Transverse colon (tissue), 4 donors: ENCODE measurements at regions not wholly inside any gene's neighbourhood (a gene's known extent, or its start where the extent isn't known, plus 50 kb on each side); places are given as distances from the start of the nearest gene placed in this dataset.
A peak's percentile ranks its signal among the peaks of the same experiment; 100 is the strongest.

Experiments used
- DNase-seq: peaks from one replicate; pipeline ENCODE4 v3.0.0-alpha.2; 2019
- H3K27ac ChIP-seq, 4 donors: fragments of 200-600 bp; sonication (generic); 2 replicates each; pipeline ENCODE4 v1.5.1; 2016 to 2018; ENCODE audit warnings: inconsistent platforms in 4 of 4
- H3K27me3 ChIP-seq: fragments of 200-600 bp; sonication (generic); 2 replicates; pipeline ENCODE4 v1.5.1; 2017; ENCODE audit warnings: inconsistent platforms
- H3K36me3 ChIP-seq, 4 donors: fragments of 200-600 bp; sonication (generic); 2 replicates each; pipeline ENCODE4 v1.5.1; 2017 to 2019; ENCODE audit warnings: inconsistent platforms in 4 of 4
- H3K4me1 ChIP-seq, 4 donors: fragments of 200-600 bp; sonication (generic); 2 replicates each; pipeline ENCODE4 v1.5.1; 2017 to 2020; ENCODE audit warnings: inconsistent platforms in 4 of 4
- H3K4me3 ChIP-seq, 4 donors: fragments of 200-600 bp; sonication (generic); 1 replicate in 1 of 4; 2 replicates in 3 of 4; pipeline versions ENCODE4 v1.5.1 to v1.6.1; 2017 to 2019; ENCODE audit warnings: inconsistent platforms in 4 of 4
- H3K9me3 ChIP-seq, 2 donors: fragments of 200-600 bp; sonication (generic); 2 replicates each; pipeline ENCODE4 v1.5.1; 2017 to 2019; ENCODE audit warnings: inconsistent platforms in 2 of 2
- EP300 ChIP-seq: sonication (generic); formaldehyde crosslinking; IDR thresholded peaks from one replicate; pipeline ENCODE4 v1.6.1; 2017; ENCODE audit warnings: antibody characterized with exemption, low read depth
- POLR2A ChIP-seq: fragments of 450-650 bp; IDR thresholded peaks from one replicate; pipeline ENCODE4 v1.6.1; 2016; ENCODE audit warnings: antibody characterized with exemption, mild to moderate bottlenecking, moderate library complexity
- POLR2AphosphoS5 ChIP-seq, 3 donors: sonication (generic); formaldehyde crosslinking; IDR thresholded peaks; one replicate each; pipeline ENCODE4 v1.6.1; 2016; ENCODE audit warnings: antibody characterized with exemption in 3 of 3
- WGBS, 2 donors: methylation state at CpG; one replicate each; pipeline ENCODE4 v1.1.5; 2018; ENCODE audit warnings: low coverage in 1 of 2; 5-methylcytosine and 5-hydroxymethylcytosine counted together
- in situ Hi-C, 4 donors: fragments of 200-750 bp; cut with MboI; loops; one replicate each; pipeline versions ENCODE4 v1.15.0 to v1.15.1; 2017; ENCODE audit warnings: low sequenced_read_pairs in 3 of 4, low pct_ligation_motif_present in 1 of 4, low pct_unique_long_range_greater_than_20kb in 1 of 4
- intact Hi-C: fragments of 100-400 bp; cut with DNase I; formaldehyde crosslinking; loops from one replicate; pipeline ENCODE4 v1.15.1; 2023; ENCODE audit warnings: low total_unique reads
- TF ChIP-seq, protein P1 (sequence below), 5 experiments: fragments of 200-600 bp in 3 of 5; fragments of 450-650 bp in 2 of 5; sonication (generic) in 3 of 5; IDR thresholded peaks; 1 replicate in 2 of 5; 2 replicates in 3 of 5; pipeline ENCODE4 v1.5.1; 2016 to 2017; ENCODE audit warnings: antibody characterized with exemption in 5 of 5, inconsistent platforms in 3 of 5, mild to moderate bottlenecking in 2 of 5, moderate library complexity in 1 of 5

DNA sequence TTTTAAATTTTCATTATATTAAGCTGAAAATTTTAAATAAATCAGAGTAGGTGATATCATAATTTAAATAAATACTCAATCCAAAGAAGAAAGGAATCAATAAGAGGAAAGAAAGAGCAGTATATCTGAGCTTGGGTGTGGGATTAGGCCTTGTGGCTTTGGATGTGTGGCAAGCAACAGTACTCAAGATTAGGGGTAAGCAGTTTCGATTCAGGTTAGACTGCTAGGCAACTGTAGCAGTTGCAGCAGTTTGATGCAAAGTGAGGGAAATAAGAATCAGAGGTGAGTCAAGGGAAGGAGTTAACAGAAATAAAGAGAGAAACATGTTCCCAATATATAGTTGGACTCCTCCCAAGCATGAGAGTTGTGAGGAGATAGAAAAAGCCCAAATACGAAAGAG, 599.6 kb upstream of the KLHL4 start:
- WGBS, 2 donors: 51 to 63% methylated on average over 1 to 2 of the region's 2 CpGs
- in situ Hi-C loops: no loop called here

DNA sequence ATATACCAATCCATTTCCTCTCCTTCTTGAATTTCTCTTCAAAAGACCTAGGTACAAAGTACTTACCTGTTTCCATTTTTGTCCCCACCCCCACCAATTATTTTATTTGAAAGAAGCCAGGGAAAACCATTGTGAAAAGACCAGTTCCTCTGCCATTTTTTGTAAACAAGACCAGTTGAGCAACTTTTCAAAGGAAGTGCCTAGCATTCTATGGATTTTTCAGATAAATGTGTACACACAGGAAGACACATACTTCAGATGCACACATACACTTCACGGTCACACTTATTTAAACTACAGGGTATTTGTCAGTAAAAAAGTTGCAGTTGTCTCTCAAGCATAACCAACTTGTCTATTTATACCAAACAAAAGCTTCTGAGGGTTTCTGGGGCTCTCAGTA, 587.2 kb upstream of the KLHL4 start:
- H3K27ac ChIP-seq: no peak overlapping the region
- no peak overlapping the region for H3K4me3 ChIP-seq
- H3K9me3 ChIP-seq: no peaks in the 10 kb centered on the region
- intact Hi-C loops (no loop called here), in situ Hi-C loops (no loop called here)
- no peaks in the 10 kb centered on the region for H3K4me1 ChIP-seq
- TF ChIP-seq POLR2A (no peak), POLR2AphosphoS5 (IDR thresholded peaks at IDR 0.05) (no peak), EP300 (no peak)
- TF ChIP-seq, protein P1, sequence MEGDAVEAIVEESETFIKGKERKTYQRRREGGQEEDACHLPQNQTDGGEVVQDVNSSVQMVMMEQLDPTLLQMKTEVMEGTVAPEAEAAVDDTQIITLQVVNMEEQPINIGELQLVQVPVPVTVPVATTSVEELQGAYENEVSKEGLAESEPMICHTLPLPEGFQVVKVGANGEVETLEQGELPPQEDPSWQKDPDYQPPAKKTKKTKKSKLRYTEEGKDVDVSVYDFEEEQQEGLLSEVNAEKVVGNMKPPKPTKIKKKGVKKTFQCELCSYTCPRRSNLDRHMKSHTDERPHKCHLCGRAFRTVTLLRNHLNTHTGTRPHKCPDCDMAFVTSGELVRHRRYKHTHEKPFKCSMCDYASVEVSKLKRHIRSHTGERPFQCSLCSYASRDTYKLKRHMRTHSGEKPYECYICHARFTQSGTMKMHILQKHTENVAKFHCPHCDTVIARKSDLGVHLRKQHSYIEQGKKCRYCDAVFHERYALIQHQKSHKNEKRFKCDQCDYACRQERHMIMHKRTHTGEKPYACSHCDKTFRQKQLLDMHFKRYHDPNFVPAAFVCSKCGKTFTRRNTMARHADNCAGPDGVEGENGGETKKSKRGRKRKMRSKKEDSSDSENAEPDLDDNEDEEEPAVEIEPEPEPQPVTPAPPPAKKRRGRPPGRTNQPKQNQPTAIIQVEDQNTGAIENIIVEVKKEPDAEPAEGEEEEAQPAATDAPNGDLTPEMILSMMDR (IDR thresholded peaks at IDR 0.05): no peak
- no peaks in the 10 kb centered on the region for H3K27me3 ChIP-seq
- WGBS, 2 donors: 68% methylated on average over 1 of the region's 1 CpG; no CpG with 5 or more reads in 1 of the 2 donors
- no peak for DNase-seq
- no peaks in the 10 kb centered on the region for H3K36me3 ChIP-seq

More for the DNA sequence above, 599.6 kb upstream of the KLHL4 start:
- intact Hi-C loops: no loop called here
- H3K9me3 ChIP-seq: no peaks in the 10 kb centered on the region
- DNase-seq: no peak
- no peak overlapping the region for H3K27ac ChIP-seq
- TF ChIP-seq POLR2AphosphoS5 (IDR thresholded peaks at IDR 0.05) (no peak), POLR2A (no peak), EP300 (no peak)
- TF ChIP-seq, protein P1 (IDR thresholded peaks at IDR 0.05): no peak
- no peaks in the 10 kb centered on the region for H3K36me3 ChIP-seq
- H3K27me3 ChIP-seq: no peaks in the 10 kb centered on the region
- H3K4me1 ChIP-seq: no peaks in the 10 kb centered on the region
- H3K4me3 ChIP-seq: no peak overlapping the region

DNA sequence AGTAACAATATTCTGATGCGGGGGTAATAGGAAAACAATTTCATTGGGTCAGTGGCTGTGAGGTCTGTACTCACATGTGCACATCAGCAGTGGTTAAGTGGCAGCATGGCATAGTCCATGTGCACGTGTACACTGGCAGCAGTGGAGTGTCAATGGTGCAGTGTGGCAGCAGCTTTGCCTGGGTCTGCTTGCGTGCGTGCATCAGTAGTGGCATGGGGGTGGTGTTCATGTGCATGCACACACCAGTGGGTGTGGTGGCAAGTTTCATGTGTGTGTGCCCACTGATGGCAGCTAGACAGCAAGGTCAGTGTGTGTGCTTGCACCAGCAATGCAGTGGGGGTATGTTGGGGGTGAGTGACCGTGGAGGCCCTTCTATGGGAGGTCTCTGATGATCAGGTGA, 581.6 kb upstream of the KLHL4 start:
- intact Hi-C loops (no loop called here), in situ Hi-C loops (no loop called here)
- no peaks in the 10 kb centered on the region for H3K4me1 ChIP-seq
- H3K36me3 ChIP-seq: no peaks in the 10 kb centered on the region
- H3K27me3 ChIP-seq: no peaks in the 10 kb centered on the region
- no peak overlapping the region for H3K27ac ChIP-seq
- H3K9me3 ChIP-seq: no peaks in the 10 kb centered on the region
- TF ChIP-seq POLR2A (no peak), POLR2AphosphoS5 (IDR thresholded peaks at IDR 0.05) (no peak), EP300 (no peak)
- TF ChIP-seq, protein P1 (IDR thresholded peaks at IDR 0.05): no peak
- DNase-seq: no peak
- H3K4me3 ChIP-seq: no peak overlapping the region
- WGBS, 2 donors: 69% methylated on average over 5 of the region's 5 CpGs; no CpG with 5 or more reads in 1 of the 2 donors

DNA sequence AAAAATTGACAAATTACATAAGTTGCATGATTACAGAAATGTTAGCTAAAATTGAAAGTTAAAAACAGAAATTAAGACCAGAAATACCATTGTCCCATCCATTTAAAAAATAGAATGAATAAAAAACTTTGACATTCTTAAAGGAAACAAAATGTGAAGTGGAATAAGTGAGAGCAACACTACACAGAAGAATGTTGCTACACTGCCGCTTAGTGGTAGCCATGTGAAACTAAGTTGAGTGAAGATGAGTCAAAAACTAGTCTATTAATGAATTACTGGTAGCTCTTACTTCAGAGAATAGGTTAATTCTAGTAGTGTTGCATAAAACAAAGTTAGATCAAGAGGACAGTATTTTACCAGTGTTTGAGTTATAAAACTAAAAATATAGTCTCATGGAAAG, 571.0 kb upstream of the KLHL4 start:
- Histone ChIP-seq H3K4me1 (no peaks in the 10 kb centered on the region), H3K9me3 (no peaks in the 10 kb centered on the region), H3K36me3 (no peaks in the 10 kb centered on the region), H3K27ac (no peak overlapping the region), H3K27me3 (no peaks in the 10 kb centered on the region), H3K4me3 (no peak overlapping the region)
- intact Hi-C loops (no loop called here), in situ Hi-C loops (no loop called here)
- DNase-seq: no peak
- 0% methylated on average over 1 of the region's 1 CpG; no CpG with 5 or more reads in 1 of the 2 donors for WGBS, 2 donors
- no peak for TF ChIP-seq POLR2AphosphoS5 (IDR thresholded peaks at IDR 0.05)
- TF ChIP-seq, protein P1 (IDR thresholded peaks at IDR 0.05): peak in 2 of 5 experiments; percentile 10 to 29
